GM12878 (cell line): ENCODE measurements at regions not wholly inside any gene's neighbourhood (a gene's known extent, or its start where the extent isn't known, plus 50 kb on each side); places are given as distances from the start of the nearest gene placed in this dataset.

Source experiments
- ATAC-seq: fragments of 200-7000 bp; cut with Tn5 transposase; 3 replicates; pipeline ENCODE4 v1.9.1; 2020; ENCODE audit warnings: mild to moderate bottlenecking, moderate library complexity
- BruUV-seq: library from RNA; stranded (reverse); fragments of 400-500 nt; replicated peaks from 2 replicates; lab custom pipeline; 2021; lab: Mats Ljungman, UMichigan
- CTCF ChIA-PET: fragments of 300-600 bp; sonication (Branson Sonifier 250); formaldehyde crosslinking; extraction: SDS; loops from one replicate; lab custom pipeline; 2021; ENCODE audit warnings: inconsistent platforms; lab: Yijun Ruan, JAX
- POLR2A ChIA-PET: fragments of 350-600 bp; formaldehyde crosslinking; extraction: SDS; loops from one replicate; lab custom pipeline; 2021; ENCODE audit warnings: inconsistent platforms; lab: Charles Lee
- RAD21 ChIA-PET: fragments of 300-600 bp; sonication (Branson Sonifier 250); formaldehyde crosslinking; loops from one replicate; lab custom pipeline; 2023; ENCODE audit warnings: antibody characterized with exemption; ENCODE audit not compliant: unreplicated experiment; lab: Charles Lee
- SMC1A ChIA-PET: fragments of 300-600 bp; sonication (Branson Sonifier 250); formaldehyde crosslinking; loops from one replicate; lab custom pipeline; 2023; ENCODE audit not compliant: unreplicated experiment, uncharacterized antibody; lab: Charles Lee
- DNase-seq: peaks from one replicate; pipeline ENCODE4 v3.0.0-alpha.2; 2011; ENCODE audit warnings: low read depth, low spot score
- FAIRE-seq: peaks from 3 replicates; lab custom pipeline; 2011; peaks lifted over from hg19 to GRCh38; lab: Jason Lieb, UNC
- H2AFZ ChIP-seq: 2 replicates; pipeline ENCODE4 v1.6.0; 2011; ENCODE audit warnings: low read depth, low read length, control low read depth; ENCODE audit not compliant: control insufficient read depth
- H3K27ac ChIP-seq: 2 replicates; pipeline ENCODE4 v1.5.1; 2011; ENCODE audit warnings: control low read depth; ENCODE audit not compliant: control insufficient read depth, insufficient read depth
- H3K27me3 ChIP-seq, 2 experiments: replicated peaks in 1 of 2; 2 replicates each; pipeline versions ENCODE4 v1.6.0 to v1.6.1; 2011; ENCODE audit warnings: low read length in 1 of 2; ENCODE audit not compliant: control insufficient read depth in 2 of 2, insufficient read depth in 2 of 2
- H3K36me3 ChIP-seq, 2 experiments: 2 replicates each; pipeline ENCODE4 v1.5.1; 2011; ENCODE audit warnings: low read length in 1 of 2; ENCODE audit not compliant: control insufficient read depth in 2 of 2, insufficient read depth in 2 of 2
- H3K4me1 ChIP-seq: 2 replicates; pipeline ENCODE4 v1.6.1; 2011; ENCODE audit warnings: mild to moderate bottlenecking, low read length, moderate library complexity, mixed read lengths; ENCODE audit not compliant: control insufficient read depth, insufficient read depth
- H3K4me2 ChIP-seq: 2 replicates; pipeline ENCODE4 v1.6.0; 2011; ENCODE audit warnings: control low read depth; ENCODE audit not compliant: control insufficient read depth, insufficient read depth
- H3K4me3 ChIP-seq: fragments of 200-600 bp; sonication (generic); 2 replicates; pipeline ENCODE4 v1.5.1; 2016
- H3K79me2 ChIP-seq: 2 replicates; pipeline ENCODE4 v1.6.0; 2011; ENCODE audit warnings: low read length; ENCODE audit not compliant: control insufficient read depth, insufficient read depth
- H3K9ac ChIP-seq: 2 replicates; pipeline ENCODE4 v1.8.0; 2011; ENCODE audit warnings: low read length, control low read depth, mixed read lengths; ENCODE audit not compliant: control insufficient read depth, insufficient read depth
- H3K9me3 ChIP-seq: replicated peaks from 3 replicates; pipeline ENCODE4 v1.5.1; 2011; ENCODE audit warnings: mild to moderate bottlenecking, low read length; ENCODE audit not compliant: control insufficient read depth, insufficient read depth
- H4K20me1 ChIP-seq: 2 replicates; pipeline ENCODE4 v1.6.0; 2011; ENCODE audit not compliant: control insufficient read depth, insufficient read depth
- ATF7 ChIP-seq: fragments of 450-650 bp; IDR thresholded peaks from 2 replicates; pipeline ENCODE4 v1.6.1; 2016; ENCODE audit warnings: low read depth, mild to moderate bottlenecking
- CBX5 ChIP-seq: sonication (generic); IDR thresholded peaks from 2 replicates; pipeline ENCODE4 v1.6.1; 2016; ENCODE audit warnings: low read depth, moderate library complexity, mild to moderate bottlenecking, inconsistent platforms
- CREB1 ChIP-seq: IDR thresholded peaks from 2 replicates; pipeline ENCODE4 v1.6.1; 2012; ENCODE audit warnings: low read depth, mild to moderate bottlenecking, inconsistent platforms
- E2F8 ChIP-seq: fragments of 450-650 bp; IDR thresholded peaks from 2 replicates; pipeline ENCODE4 v1.6.1; 2018; ENCODE audit warnings: mild to moderate bottlenecking, low read depth, moderate library complexity; ENCODE audit not compliant: partially characterized antibody
- ESRRA ChIP-seq: IDR thresholded peaks from 2 replicates; pipeline ENCODE4 v1.6.1; 2012; ENCODE audit warnings: mild to moderate bottlenecking, low read length, improper control_type of control experiment
- IKZF1 ChIP-seq: fragments of 450-650 bp; conservative IDR thresholded peaks from 2 replicates; pipeline ENCODE4 v1.6.1; 2017; ENCODE audit warnings: antibody characterized with exemption, mild to moderate bottlenecking
- LARP7 ChIP-seq: fragments of 450-650 bp; IDR thresholded peaks from 2 replicates; pipeline ENCODE4 v1.6.1; 2017; ENCODE audit warnings: mild to moderate bottlenecking
- MYC ChIP-seq: IDR thresholded peaks from 2 replicates; pipeline ENCODE4 v1.6.1; 2011; ENCODE audit warnings: mild to moderate bottlenecking, low read length, moderate library complexity, inconsistent platforms; ENCODE audit not compliant: insufficient read depth, insufficient replicate concordance, insufficient read length, severe bottlenecking
- NRF1 ChIP-seq: conservative IDR thresholded peaks from 2 replicates; pipeline ENCODE4 v1.6.1; 2011; ENCODE audit warnings: mild to moderate bottlenecking, low read depth, low read length, improper control_type of control experiment
- POLR2A ChIP-seq: IDR thresholded peaks from 2 replicates; pipeline ENCODE4 v1.6.1; 2011; ENCODE audit warnings: low read depth, mild to moderate bottlenecking, low read length
- REST ChIP-seq: IDR thresholded peaks from 2 replicates; pipeline ENCODE4 v1.6.1; 2012; ENCODE audit warnings: mild to moderate bottlenecking, low read depth, low read length
- SP1 ChIP-seq: IDR thresholded peaks from one replicate; pipeline ENCODE4 v1.6.1; 2011; ENCODE audit warnings: low read depth, low read length
- STAT3 ChIP-seq: IDR thresholded peaks from 2 replicates; pipeline ENCODE4 v1.6.1; 2011; ENCODE audit warnings: low read depth, low read length, improper control_type of control experiment
- TBL1XR1 ChIP-seq: IDR thresholded peaks from 2 replicates; pipeline ENCODE4 v1.6.1; 2012; ENCODE audit warnings: low read depth, low read length, improper control_type of control experiment
- ZBTB33 ChIP-seq: fragments of 450-650 bp; IDR thresholded peaks from 2 replicates; pipeline ENCODE4 v1.6.1; 2017; ENCODE audit warnings: mild to moderate bottlenecking
- ZNF217 ChIP-seq: fragments of 450-650 bp; IDR thresholded peaks from 2 replicates; pipeline ENCODE4 v1.6.1; 2017; ENCODE audit warnings: antibody characterized with exemption, mild to moderate bottlenecking
- ZNF274 ChIP-seq: IDR thresholded peaks from one replicate; pipeline ENCODE4 v1.8.0; 2011; ENCODE audit not compliant: insufficient read length, insufficient read depth
- WGBS: methylation state at CpG from one replicate; pipeline ENCODE4 v1.1.6; 2016; ENCODE audit warnings: low lambda C conversion rate; ENCODE audit not compliant: insufficient replicate concordance, insufficient coverage; ENCODE audit errors: missing lambda C conversion rate; 5-methylcytosine and 5-hydroxymethylcytosine counted together
- in situ Hi-C: fragments of 300-500 bp; cut with MboI; formaldehyde crosslinking; loops from 9 replicates; pipeline ENCODE4 v1.14.3; 2018; ENCODE audit warnings: mixed read lengths
- intact Hi-C: fragments of 100-400 bp; cut with micrococcal nuclease; formaldehyde crosslinking; loops from one replicate; pipeline ENCODE4 v1.14.2; 2022; ENCODE audit not compliant: unreplicated experiment

DNA sequence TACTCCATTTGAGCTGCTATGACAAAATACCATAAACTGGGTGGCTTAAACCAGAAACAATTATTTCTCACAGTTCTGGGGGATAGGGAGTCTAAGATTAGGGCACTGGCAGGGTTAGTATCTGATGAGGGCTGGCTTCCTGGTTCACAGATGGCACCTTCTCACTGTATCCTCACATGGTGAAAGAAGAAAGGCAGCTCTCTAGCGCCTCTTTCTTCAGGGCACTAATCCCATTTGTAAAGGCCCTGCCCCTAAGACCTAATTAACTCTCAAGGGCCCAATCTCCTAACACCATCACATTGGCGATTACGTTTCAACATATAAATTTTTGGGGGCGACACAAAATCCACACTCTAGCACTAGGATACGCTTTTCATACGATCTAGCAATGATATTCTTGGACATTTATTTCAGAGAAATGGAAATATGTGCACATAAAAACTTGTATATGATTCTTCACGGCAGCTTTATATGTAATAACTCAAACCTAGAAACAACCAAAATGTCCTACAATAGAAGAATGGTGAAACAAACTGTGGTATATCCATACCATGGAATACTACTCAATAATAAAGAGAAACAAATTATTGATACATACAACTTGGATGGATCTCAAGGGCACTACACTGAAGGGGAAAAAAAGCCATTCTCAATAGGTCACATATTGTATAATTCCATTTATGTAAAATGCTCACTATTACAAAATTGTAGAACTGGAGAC, 111.0 kb downstream of the BCL2L11 start:
- CTCF ChIA-PET: no interaction called here
- RAD21 ChIA-PET: no interaction called here
- Histone ChIP-seq H3K79me2 (no peaks in the 10 kb centered on the region), H4K20me1 (no peaks in the 10 kb centered on the region), H3K9ac (no peak overlapping the region), H3K4me3 (no peak overlapping the region), H3K27ac (no peak overlapping the region), H3K27me3 (no peaks in the 10 kb centered on the region), H3K4me2 (no peak overlapping the region), H3K36me3 (no peaks in the 10 kb centered on the region), H3K4me1 (no peaks in the 10 kb centered on the region), H2AFZ (no peak overlapping the region), H3K9me3 (peaks cover 2% of the 10 kb centered on the region; the same call in 2 of the 3 replicates)
- POLR2A ChIA-PET: interaction anchor here (1.3 kb wide), 1 partner anchor 23 kb away, joined by 3 read pairs; no protein-coding TSS in a partner anchor
- ATAC-seq: peak; percentile 54
- DNase-seq: no peak
- in situ Hi-C loops: no loop called here
- no TSS peak for BruUV-seq
- SMC1A ChIA-PET: no interaction called here
- intact Hi-C loops: no loop called here
- no peak for FAIRE-seq
- 63% methylated on average over 7 of the region's 7 CpGs for WGBS
- no peak for TF ChIP-seq CREB1
- TF ChIP-seq ATF7: no peak
- TF ChIP-seq IKZF1: no peak
- no peak for TF ChIP-seq POLR2A
- TF ChIP-seq STAT3: no peak
- no peak for TF ChIP-seq MYC
- TF ChIP-seq SP1: no peak
- TF ChIP-seq NRF1: no peak
- no peak for TF ChIP-seq LARP7
- no peak for TF ChIP-seq ZNF274
- TF ChIP-seq CBX5: no peak
- TF ChIP-seq ZNF217: no peak
- TF ChIP-seq E2F8: no peak
- no peak for TF ChIP-seq ESRRA
- TF ChIP-seq REST: no peak
- TF ChIP-seq TBL1XR1: no peak
- no peak for TF ChIP-seq ZBTB33
